HL-60 (cell line): ENCODE measurements at regions not wholly inside any gene's neighbourhood (a gene's known extent, or its start where the extent isn't known, plus 50 kb on each side); places are given as distances from the start of the nearest gene placed in this dataset.

Source experiments
- POLR2AphosphoS5 ChIP-seq: IDR thresholded peaks from 2 replicates; pipeline ENCODE4 v1.6.1; 2012; ENCODE audit warnings: low read depth
- REST ChIP-seq: IDR thresholded peaks from 2 replicates; pipeline ENCODE4 v1.6.1; 2012; ENCODE audit warnings: low read depth; ENCODE audit not compliant: insufficient replicate concordance
- TF ChIP-seq, protein P1 (sequence below): IDR thresholded peaks from one replicate; pipeline ENCODE4 v1.5.1; 2011; ENCODE audit warnings: low read length, control low read depth, inconsistent platforms; ENCODE audit not compliant: insufficient read depth

GRCh38 chr6:105940990-105941389, 145.1 kb upstream of the PRDM1 start:
- TF ChIP-seq, protein P1, sequence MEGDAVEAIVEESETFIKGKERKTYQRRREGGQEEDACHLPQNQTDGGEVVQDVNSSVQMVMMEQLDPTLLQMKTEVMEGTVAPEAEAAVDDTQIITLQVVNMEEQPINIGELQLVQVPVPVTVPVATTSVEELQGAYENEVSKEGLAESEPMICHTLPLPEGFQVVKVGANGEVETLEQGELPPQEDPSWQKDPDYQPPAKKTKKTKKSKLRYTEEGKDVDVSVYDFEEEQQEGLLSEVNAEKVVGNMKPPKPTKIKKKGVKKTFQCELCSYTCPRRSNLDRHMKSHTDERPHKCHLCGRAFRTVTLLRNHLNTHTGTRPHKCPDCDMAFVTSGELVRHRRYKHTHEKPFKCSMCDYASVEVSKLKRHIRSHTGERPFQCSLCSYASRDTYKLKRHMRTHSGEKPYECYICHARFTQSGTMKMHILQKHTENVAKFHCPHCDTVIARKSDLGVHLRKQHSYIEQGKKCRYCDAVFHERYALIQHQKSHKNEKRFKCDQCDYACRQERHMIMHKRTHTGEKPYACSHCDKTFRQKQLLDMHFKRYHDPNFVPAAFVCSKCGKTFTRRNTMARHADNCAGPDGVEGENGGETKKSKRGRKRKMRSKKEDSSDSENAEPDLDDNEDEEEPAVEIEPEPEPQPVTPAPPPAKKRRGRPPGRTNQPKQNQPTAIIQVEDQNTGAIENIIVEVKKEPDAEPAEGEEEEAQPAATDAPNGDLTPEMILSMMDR, result no peak
- TF ChIP-seq POLR2AphosphoS5, result no peak
- TF ChIP-seq REST, result no peak
